GM21360 (cell line): ENCODE measurements at regions not wholly inside any gene's neighbourhood (a gene's known extent, or its start where the extent isn't known, plus 50 kb on each side); places are given as distances from the start of the nearest gene placed in this dataset.
"Not testable (repeated sequence)": the region's sequence is repeated elsewhere in the genome, so short reads cannot be mapped to it uniquely, and the experiment has no call there.

Experiments used
- ATAC-seq: cut with Tn5 transposase; IDR thresholded peaks from one replicate; pipeline ENCODE4 v1.9.1; 2021; ENCODE audit warnings: mild to moderate bottlenecking, moderate library complexity; ENCODE audit not compliant: unreplicated experiment

DNA sequence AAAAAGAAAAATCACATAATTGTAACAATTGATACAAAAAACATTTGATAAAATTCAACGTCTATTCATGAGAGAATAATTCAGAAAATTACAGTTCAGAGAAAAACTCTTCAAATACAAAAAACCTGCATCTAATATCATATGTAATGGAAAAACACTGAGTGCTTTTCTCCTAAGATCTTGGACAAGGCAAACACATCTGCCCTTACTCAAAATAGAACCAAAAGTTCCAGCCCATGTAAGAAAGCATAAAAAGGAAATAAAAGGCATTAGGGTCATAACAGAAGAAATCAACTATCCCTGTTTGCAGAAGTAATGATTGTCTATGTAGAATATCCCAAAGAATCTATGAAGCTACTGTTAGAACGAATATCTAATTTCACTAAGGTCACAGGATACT is 721.4 kb downstream of the RFPL4B start:
- ATAC-seq: no peak

GRCh38 chr6:113070681-113071080 is 723.6 kb downstream of the RFPL4B start:
- not testable (repeated sequence) for ATAC-seq

GRCh38 chr6:113073611-113074191 is 726.6 kb downstream of the RFPL4B start:
- no peak for ATAC-seq

GRCh38 chr6:113076116-113076515 is 729.0 kb downstream of the RFPL4B start:
- no peak for ATAC-seq

- no peak for ATAC-seq
These were observed 729.7 kb downstream of the RFPL4B start for GRCh38 chr6:113076816-113077215.

DNA sequence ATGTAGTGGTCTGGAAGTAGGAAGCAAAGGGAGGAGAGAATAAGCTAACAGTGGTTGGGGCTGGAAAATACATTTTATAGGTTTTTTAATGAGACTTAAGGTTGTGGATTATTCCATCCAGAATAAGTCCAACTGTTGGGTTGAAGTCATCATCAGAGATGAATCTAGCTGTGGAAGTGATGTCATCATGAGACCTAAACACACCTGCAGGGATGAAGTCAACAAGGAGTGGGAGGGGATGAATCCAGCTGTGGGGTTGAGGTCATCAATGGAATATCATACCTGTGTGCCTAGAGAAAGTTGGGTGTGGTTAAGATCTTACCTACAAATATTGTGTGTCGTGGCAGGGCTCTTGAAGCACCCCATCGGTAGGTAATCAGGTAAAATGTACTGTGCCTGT is 730.7 kb downstream of the RFPL4B start:
- ATAC-seq: no peak

DNA sequence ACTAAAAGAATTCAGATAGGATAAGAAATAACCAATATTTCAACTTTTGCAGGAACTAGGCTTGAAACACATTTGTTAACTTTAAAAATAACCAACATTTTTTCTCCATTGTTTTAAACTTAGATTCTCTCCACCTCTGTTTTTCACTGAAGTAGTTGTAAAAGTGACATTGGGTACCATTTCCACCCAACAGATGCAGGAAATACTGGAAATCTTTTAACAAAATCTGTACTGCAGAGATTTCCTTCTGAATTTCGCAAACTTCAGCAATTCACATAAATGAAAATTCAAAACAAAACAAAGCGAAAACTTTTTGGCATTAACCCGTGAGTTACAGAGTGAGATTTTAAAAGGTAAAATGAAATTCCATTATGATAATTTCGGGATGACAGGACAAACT is 731.7 kb downstream of the RFPL4B start:
- no peak for ATAC-seq

DNA sequence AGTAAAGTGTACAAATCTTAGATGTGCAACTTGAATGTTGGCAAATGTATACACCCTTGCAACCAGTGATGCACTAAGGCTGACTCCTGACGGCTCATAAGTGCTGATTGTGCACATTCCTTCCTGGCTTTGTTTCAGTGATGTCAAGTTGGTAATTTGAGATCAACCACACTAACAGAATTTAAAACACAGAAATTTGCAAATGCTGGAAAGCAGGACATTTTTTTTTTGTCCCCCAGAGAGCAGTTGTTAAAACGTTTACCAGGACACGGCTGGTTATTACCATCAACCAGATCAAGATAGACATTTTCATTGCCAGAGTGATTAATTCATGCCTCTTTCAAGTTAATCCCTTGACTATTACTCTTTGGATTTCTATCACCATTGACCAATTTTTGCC is 735.6 kb downstream of the RFPL4B start:
- no peak for ATAC-seq

DNA sequence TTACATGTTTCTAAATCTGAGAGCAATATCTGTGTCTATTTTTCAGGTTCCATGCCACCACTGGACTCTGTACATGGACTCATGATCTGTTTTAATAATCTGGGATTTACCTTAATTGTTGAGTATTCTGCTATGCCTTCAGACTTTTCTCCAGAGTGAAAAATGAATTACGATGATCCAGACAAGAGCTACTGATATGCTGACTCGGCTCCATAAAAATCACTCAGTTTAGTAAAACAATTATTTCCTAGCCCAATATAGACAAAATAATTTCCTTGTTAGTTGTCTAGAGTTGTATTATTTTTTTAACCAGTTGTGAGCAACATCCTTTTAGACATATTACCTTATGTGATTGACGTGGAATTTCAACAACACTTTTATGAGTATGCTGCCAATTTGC is 736.8 kb downstream of the RFPL4B start:
- no peak for ATAC-seq

DNA sequence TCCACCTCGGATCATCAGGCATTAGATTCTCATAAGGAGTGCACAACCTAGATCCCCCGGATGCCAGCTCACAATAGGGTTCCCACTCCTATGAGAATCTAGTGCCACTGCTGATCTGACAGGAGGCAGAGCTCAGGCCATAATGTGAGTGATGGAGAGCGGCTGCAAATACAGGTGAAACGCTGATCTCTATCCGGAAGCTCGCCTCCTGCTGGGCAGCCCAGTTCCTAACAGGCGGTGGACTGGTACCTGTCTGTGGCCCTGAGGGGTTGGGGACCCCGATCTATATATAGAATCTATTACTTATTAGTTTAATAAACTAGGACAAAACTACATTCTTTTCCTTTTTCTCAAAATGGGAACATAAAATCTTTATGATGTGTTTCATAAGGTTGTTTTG is 741.9 kb downstream of the RFPL4B start:
- ATAC-seq: no peak

DNA sequence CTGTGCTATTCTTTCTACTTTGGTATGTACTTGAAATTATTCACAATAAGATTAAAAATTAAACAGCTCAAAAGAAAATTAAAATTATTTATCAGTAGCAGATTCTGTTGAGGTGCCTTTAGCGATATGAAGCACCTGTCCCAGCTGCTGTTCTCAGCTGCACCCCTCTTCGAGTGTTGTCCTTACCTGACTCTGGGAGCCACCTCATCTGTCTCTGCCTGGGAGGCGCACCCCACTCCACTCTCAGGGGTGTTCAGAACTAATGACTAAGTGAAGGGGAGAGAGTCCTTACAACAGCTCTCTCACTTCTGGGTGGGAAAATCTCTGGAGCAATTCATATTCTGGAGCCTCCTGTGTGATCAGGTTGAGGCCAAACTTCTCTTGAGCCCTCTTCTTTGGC is 745.7 kb downstream of the RFPL4B start:
- no peak for ATAC-seq

DNA sequence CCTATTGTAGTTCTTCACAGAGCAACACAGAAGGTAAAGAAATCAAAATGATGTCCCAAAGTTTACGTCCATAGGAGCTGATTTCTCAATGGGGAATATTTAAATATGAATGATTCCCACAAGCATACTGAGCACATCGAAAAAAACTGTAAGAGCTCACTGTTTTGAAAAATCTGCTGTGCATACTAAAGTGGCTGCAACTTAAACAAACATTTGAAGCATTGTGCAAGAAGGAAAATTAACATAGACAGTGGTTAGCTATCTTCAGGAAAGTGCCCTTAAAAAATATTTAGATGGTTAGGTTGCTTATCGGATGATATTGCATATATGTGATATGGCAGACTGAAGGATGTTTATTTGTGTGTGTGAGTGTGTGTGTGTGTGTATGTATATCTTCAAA is 747.6 kb downstream of the RFPL4B start:
- no peak for ATAC-seq

DNA sequence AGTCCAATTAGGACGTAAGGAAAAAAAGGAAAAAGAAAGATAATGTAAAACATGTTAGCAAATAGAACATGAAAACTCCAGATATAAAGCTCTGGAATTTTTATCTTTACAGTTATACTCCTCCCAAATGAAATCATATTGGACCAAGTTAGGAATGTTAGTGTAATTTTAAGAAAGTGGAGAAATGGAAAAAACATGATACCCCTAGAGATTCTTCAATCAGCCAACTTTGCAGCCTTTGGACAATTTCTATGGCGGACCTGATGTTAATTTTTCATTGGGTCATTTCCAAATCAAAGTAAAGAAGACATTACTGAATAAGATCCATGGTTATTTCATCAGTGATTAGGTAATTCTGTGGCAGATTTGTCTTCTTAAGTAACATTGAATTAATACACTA is 748.7 kb downstream of the RFPL4B start:
- no peak for ATAC-seq

DNA sequence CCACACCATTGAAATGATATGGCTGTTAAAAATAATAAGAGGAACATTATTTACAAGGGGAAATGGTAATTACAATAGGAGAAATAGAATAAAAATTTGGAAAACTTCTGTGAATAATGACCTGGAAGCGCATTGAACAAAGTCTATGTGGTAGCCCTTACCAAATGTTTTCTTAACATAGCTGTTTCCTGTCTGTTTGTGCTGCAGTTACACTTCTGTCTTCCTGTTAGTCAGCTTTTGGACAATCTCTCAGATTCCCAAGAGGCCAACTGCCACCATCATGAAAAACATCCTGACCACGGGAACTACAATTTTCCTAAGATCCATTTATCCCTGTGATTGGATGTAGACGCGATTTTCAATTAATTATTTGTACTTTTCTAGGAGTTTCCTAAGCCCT is 754.4 kb upstream of the MARCKS start:
- ATAC-seq: no peak

- no peak for ATAC-seq
These were observed 753.3 kb upstream of the MARCKS start for GRCh38 chr6:113103634-113104361.

DNA sequence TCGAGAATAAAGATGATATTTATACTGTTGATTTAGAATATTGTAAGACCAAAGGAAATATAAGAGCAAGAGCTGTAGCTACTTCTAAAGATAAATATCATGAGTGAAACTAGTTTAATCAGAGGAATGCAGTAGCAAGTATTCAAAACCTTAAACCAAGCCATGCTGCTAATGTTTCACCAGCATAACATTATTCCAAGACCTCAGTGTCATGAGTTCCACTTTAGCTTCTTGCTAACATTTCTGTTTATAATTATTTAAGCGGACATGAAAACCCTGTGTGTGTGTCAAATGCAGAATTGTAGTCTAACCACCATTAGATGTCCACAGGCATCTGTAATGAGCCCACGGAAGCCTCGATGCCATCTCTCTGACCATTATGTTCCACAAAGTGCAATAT is 752.6 kb upstream of the MARCKS start:
- no peak for ATAC-seq

DNA sequence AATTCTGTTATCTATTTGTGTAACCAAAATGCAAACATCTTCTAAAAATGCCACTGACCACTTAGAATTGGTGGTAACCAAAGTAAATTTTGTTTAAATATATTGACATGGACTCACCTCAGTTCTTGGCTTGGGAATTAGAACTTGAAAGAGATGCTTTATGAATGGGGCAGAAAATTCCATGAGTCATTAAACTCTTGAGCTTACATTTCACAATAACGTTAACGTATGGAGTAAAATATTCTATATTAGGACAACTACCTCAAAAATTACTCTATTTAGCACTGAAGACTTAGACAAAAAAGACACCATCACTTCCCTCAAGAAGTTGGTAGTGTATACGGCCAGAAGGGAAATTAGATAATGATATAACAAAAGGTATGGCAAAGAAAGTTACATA is 752.2 kb upstream of the MARCKS start:
- no peak for ATAC-seq

DNA sequence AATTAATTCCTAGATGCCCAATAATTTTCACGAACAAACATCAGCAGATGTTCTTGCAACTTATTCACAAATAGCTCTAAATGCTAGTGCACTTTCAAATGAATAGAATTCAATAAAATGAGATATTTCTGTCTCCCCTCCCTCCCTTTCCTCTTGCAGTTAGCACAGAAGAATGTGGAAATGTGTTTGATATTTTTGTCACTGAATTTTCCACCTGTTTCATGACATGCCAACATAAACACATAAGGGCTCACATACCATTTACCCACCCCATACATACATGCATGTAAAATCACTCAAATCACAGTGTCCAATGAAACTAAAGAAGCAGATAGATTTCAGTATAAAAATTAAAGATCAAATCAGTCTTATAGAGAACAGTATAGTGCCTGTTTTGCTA is 746.9 kb upstream of the MARCKS start:
- ATAC-seq: no peak

DNA sequence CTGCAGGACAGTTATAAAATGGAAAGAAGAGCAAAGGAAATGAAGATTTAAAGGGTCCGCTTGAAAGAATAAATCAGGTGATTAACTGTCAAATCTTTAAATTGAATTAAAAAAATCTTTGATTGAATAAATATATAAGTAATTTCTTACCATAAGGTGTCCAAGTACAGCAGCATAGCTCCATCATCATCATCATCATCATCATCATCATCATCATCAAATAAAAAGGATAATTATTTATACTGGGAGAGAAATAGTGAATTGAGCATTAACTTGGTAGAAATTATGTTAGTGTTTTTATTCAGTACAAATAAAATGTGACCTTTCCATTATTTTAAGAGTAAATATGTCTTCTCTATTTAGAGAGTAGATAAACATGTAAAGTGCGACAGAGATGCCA is 745.6 kb upstream of the MARCKS start:
- ATAC-seq: no peak

DNA sequence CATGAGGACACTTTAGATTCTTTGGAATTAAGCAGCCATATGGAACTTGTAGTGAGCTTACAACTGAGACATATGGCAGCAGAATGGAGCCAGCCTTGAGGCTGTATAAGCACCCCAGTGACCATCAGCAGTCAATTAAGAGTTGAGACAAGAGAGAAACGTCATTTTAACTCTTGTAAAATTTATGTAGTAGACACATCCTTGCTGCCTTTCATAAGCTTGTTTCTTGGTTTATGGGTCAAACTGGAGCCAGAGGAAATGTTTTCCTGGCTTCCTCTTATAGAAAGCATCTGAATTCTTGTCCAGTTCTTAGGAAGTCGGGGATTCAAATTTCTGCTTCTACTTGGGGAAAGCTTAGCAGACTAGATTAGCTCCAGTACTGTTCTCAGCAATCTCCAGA is 745.1 kb upstream of the MARCKS start:
- no peak for ATAC-seq

DNA sequence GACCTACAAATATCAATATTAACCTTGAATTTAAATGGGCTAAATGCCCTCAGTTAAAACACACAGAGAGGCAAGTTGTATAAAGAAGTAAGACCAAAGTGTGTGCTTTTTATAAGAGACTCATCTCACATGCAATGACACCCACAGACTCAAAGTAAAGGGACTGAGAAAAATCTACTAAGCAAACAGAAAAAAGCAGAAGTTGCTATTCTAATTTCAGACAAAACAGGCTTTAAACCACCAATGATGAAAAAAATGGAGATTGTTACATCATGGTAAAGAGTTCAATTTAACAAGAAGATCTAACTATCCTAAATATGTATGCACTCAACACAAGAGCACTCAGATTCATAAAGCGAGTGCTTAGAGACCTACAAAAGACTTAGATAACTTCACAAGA is 741.9 kb upstream of the MARCKS start:
- no peak for ATAC-seq

- ATAC-seq: no peak
These were observed 736.9 kb upstream of the MARCKS start for GRCh38 chr6:113120224-113120581.
